Mononuclear cell (primary cell): ENCODE measurements at regions not wholly inside any gene's neighbourhood (a gene's known extent, or its start where the extent isn't known, plus 50 kb on each side); places are given as distances from the start of the nearest gene placed in this dataset.

Source experiments
- H3K27me3 ChIP-seq: 2 replicates; pipeline ENCODE4 v1.6.0; 2011; ENCODE audit warnings: low read length, control low read depth; ENCODE audit not compliant: insufficient read depth
- H3K4me1 ChIP-seq: 2 replicates; pipeline ENCODE4 v1.5.1; 2011; ENCODE audit warnings: mild to moderate bottlenecking, low read length, control low read depth; ENCODE audit not compliant: insufficient read depth
- H3K4me3 ChIP-seq: 2 replicates; pipeline ENCODE4 v1.5.1; 2011; ENCODE audit warnings: mild to moderate bottlenecking, low read length, moderate library complexity
- H3K9me3 ChIP-seq: 2 replicates; pipeline ENCODE4 v1.5.1; 2011; ENCODE audit warnings: low read depth, mild to moderate bottlenecking, control low read depth, low read length

DNA sequence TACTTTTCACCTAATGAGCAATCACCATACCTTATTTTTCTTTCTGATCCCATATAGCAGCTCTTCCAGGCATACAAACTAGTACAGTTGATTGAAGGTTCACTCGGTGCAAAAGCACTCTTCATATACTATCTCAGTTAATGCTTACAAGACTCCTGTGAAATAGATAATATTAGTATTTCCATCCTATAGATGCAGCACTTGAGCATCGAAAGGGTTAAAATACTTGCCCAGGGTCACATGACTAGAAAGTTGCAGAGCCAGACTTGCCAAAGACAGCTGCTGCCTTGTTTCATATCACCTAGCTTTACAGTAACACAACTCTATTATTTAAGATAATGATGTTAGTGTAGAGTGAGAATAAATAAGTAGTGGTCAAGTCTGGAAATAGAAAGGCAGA lies 466.0 kb upstream of the TNP1 start:
- Histone ChIP-seq H3K4me3 (no peak overlapping the region), H3K9me3 (peaks cover 12% of the 10 kb centered on the region), H3K27me3 (peaks cover 47% of the 10 kb centered on the region), H3K4me1 (no peaks in the 10 kb centered on the region)

DNA sequence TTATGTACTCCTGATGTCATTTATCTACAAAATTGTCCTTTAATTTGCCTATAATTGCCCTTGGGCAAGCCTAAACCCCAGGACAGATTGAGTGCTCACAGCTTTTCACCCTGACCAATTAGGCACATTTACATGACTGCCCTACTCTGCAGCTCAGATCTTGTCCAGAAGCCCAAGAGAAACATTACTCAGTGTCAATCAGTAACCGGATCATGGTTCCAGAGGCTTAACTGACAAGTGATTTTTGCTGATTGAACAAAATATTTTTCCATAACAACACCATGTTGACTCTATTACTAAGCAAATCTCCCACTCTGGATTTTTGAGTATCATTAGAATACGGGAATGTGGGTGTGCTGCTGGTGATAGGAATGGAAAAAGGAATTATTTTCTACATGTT lies 465.4 kb upstream of the TNP1 start:
- Histone ChIP-seq H3K27me3 (peaks cover 49% of the 10 kb centered on the region), H3K4me1 (no peaks in the 10 kb centered on the region), H3K4me3 (no peak overlapping the region), H3K9me3 (peaks cover 12% of the 10 kb centered on the region)

DNA sequence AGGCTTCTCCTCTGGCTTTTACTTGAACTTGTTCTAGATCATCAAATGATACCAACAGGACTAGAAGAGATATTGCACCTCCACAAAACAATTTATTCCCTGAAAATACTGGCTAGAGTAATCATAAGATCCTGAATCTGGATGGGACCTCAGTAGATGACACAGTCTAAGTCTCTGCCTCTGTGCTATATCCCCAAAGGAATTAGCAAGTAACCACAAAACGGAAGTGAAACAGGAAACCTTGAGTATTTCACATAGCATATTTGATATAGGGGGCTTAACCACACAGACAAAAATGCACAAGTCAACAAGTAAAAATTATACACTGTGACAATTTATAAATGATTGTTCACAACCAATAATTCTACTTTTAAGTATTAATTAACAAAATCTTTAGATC lies 456.9 kb upstream of the TNP1 start:
- peaks cover 64% of the 10 kb centered on the region for H3K27me3 ChIP-seq
- H3K9me3 ChIP-seq = no peaks in the 10 kb centered on the region
- no peak overlapping the region for H3K4me3 ChIP-seq
- H3K4me1 ChIP-seq = peaks cover 8% of the 10 kb centered on the region

DNA sequence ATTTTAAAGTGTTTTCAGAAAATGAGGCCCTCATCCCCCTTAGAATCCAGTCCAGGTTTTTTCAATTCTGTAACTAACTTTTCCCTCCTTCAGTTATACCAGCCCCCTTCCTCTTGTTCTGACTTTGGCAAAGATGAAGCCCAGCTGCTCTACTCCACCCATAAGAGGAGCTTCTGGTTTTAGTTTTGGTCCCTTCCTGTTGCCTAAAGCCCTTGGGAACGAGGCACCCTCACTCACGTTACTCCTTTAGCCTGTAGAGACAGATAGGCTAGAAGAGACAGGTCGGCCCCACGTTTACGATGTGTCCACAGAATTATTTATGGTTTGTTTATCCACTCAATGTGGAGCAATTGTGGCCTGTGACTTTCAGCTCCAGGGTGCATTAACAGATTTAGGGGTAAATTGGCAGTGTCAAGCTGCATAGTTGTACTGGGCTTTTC lies 454.2 kb upstream of the TNP1 start:
- peaks cover 62% of the 10 kb centered on the region for H3K27me3 ChIP-seq
- H3K4me3 ChIP-seq = no peak overlapping the region
- peaks cover 8% of the 10 kb centered on the region for H3K4me1 ChIP-seq
- no peaks in the 10 kb centered on the region for H3K9me3 ChIP-seq

DNA sequence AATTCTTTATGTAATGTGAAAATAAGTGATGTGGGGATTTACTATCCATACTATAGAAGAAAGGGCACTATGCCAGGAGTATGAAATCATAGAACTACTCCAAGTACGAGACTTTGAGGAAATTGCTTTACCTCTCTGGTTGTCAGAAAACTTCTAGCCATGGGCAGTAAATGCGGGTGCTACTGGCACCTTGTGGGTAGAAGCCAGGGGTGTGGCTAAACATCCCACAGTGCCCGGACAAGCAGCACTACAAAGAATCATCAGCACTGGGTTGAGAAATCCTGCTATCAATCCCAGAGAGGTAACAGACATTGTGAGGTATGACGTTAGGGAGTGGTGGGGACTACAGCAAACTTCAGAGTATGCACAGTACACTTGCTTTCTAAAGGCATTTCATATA lies 453.5 kb upstream of the TNP1 start:
- H3K27me3 ChIP-seq = peaks cover 57% of the 10 kb centered on the region

DNA sequence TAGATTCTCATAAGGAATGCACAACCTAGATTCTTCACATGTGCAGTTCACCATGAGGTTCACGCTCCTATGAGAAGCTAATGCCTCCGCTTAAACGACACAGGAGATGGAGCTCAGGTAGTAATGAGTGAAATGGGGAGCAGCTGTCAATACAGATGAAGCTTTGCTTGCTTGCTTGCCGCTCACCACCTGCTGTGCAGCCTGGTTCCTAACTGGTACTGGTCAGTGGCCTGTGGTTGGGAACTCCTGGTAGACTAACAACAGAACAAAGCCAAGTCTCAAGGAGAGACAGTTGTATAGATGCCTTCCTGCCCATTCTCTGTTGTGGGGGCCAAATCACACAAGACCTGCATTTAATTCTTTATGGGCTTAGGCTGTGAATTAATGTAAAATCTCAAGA lies 449.2 kb upstream of the TNP1 start:
- Histone ChIP-seq H3K4me1 (no peaks in the 10 kb centered on the region), H3K4me3 (no peak overlapping the region), H3K27me3 (peaks cover 51% of the 10 kb centered on the region), H3K9me3 (no peaks in the 10 kb centered on the region)

More for the DNA sequence above, 453.5 kb upstream of the TNP1 start:
- Histone ChIP-seq H3K4me3 (no peak overlapping the region), H3K9me3 (no peaks in the 10 kb centered on the region), H3K4me1 (peaks cover 8% of the 10 kb centered on the region)

DNA sequence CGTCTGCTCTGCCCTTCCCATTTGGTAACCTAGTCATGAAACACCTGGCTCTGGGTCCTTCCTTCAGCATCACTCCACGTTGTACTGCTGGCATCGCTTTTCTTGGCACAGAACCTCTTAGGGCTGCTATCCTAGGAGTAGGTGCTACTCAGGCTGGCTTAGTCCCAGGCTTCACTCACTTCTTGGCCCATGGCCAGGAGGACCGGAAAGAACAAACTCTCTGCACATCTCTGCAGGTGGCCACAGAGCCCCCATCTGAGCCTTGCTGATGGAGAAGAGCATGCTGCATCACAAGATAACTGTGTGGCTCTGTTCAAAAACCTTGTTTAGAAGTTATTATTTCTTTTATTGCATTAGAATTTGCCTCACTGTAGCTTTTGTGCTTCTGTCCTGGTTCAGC lies 447.2 kb upstream of the TNP1 start:
- Histone ChIP-seq H3K9me3 (no peaks in the 10 kb centered on the region), H3K27me3 (peaks cover 38% of the 10 kb centered on the region), H3K4me3 (no peak overlapping the region), H3K4me1 (no peaks in the 10 kb centered on the region)

DNA sequence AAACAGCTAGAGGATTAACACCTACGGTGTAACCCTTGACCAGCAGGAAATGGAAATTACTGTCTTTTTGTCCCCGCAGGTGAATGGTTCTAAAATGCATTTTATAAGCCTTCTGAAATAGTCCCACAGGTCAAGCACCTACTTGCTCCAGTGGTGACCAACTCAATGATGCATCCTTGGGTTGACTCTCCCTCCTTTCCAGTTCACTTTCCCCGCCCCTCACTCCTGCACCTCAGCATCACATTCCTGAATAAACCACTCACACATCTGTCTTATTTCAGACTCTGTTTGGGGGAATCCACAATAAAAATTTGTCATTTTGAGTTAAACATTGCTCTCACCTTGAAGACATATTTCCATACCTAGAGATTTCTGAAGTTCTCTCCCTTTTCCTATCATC lies 446.0 kb upstream of the TNP1 start:
- no peak overlapping the region for H3K4me3 ChIP-seq
- H3K27me3 ChIP-seq = peaks cover 38% of the 10 kb centered on the region
- H3K9me3 ChIP-seq = no peaks in the 10 kb centered on the region
- H3K4me1 ChIP-seq = no peaks in the 10 kb centered on the region

DNA sequence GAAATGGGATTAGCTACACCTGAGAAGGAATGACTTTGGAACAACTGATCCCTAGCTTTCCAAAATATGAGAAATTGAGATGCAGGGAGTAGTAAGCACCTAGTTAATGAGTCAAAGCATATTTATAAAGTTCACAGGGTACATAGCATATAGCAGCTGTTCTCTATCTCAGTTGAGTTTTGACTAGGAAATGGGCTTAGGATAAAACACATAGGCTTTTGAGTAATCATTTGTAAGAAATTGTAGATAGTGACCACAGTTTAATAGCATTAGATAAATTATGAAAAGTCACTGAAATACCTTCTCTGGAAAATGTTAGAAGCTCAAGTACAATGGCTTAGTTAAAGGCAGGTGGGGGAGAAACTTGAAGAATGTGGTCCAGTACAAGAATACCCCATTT lies 444.7 kb upstream of the TNP1 start:
- Histone ChIP-seq H3K4me3 (no peak overlapping the region), H3K4me1 (no peaks in the 10 kb centered on the region), H3K9me3 (no peaks in the 10 kb centered on the region), H3K27me3 (peaks cover 31% of the 10 kb centered on the region)

DNA sequence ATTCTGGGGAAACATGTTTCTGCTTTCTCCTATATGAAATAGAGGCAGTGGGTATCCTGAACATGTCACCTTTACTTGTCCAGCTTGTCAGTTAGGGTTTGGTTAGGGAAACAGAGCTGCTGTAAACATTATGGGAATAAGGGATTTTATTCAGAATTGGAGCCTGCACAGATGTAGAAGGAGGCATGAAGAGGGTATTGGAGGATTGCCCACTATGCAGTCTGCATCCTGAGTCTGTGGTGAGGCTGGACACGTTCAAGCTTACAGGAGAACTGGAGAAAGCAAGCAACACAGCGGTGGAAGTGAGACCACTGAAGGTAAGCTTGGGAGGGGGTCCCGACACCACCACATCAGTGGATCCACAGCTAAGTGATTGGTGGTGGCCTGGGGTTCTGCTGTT lies 443.0 kb upstream of the TNP1 start:
- Histone ChIP-seq H3K9me3 (no peaks in the 10 kb centered on the region), H3K4me1 (no peaks in the 10 kb centered on the region), H3K4me3 (no peak overlapping the region), H3K27me3 (peaks cover 29% of the 10 kb centered on the region)

DNA sequence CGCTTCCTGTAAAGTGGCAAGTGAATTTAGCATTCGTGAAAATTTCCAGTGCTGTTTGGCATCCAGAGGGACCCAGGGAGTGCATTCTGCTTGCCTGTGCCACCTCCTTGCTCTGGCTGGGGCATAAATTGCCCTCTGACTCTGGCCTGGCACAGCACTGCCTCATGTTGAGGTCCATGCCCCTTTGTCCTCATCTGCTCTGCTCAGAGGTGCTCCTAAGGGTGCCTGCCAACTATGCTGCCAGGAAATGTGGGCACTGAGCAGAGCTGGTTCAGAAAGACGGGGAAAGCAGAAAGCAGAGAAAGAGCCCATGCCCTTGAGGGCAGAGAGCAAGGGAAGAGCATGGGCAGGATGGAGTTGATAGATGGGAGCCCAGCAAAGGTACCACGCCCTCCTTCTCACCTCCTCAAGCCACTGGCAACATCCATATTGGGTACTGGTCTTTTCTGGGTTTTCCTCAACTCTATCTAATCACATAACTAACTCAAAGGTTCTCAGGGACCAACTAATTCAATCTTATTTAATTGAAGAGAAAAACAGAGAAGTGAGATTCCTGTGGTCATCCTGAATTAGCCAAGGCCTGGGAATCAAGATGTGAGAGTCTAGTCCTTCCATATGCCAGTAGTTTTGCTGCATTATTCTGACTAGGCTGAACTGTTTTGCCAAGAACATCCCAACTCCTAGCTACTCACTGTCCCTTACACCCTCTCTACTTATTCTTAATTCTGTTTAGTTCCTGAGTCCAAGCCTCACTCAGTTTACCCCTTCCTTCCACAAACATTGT lies 441.5 kb upstream of the TNP1 start:
- Histone ChIP-seq H3K9me3 (no peaks in the 10 kb centered on the region), H3K4me3 (no peak overlapping the region), H3K27me3 (peaks cover 24% of the 10 kb centered on the region), H3K4me1 (no peaks in the 10 kb centered on the region)

DNA sequence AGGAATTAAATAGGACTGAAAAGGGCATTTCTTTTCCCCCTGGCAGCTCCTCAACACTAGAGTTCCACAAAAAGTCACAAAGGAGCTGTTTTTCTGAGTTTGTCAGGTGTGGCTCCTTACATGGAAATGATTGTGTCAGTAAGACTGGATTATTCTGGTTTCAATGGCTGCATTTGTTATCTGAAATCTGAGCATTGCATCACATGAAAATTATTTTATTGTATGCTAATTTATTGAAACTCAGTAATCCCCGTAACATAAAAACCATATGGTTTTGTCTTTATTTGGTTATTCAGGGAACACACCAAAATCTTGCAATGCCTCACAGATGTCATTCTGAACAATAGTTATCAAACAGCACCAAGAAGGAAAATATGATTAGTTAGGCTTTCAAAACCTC lies 439.7 kb upstream of the TNP1 start:
- Histone ChIP-seq H3K27me3 (peaks cover 14% of the 10 kb centered on the region), H3K4me1 (no peaks in the 10 kb centered on the region), H3K9me3 (no peaks in the 10 kb centered on the region), H3K4me3 (no peak overlapping the region)

DNA sequence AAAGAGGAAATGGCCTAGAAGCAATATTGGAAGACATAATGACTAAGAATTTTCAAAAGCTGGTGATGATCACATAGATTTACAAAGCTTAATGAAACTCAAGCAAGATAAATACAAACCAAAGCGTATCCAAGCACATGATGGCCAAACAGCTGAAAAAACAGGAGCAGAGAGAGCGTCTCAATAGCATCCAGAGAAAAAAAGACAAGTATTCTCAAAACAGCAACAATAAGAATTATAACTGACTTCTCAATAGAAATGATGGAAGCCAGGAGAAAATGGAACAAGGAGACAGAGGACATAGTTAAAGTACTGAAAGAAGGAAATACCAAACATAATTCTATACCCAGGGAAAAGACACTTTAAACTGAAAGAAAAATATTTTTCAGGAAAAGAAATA lies 437.2 kb upstream of the TNP1 start:
- no peaks in the 10 kb centered on the region for H3K9me3 ChIP-seq
- no peaks in the 10 kb centered on the region for H3K4me1 ChIP-seq
- H3K4me3 ChIP-seq = no peak overlapping the region
- peaks cover 6% of the 10 kb centered on the region for H3K27me3 ChIP-seq

DNA sequence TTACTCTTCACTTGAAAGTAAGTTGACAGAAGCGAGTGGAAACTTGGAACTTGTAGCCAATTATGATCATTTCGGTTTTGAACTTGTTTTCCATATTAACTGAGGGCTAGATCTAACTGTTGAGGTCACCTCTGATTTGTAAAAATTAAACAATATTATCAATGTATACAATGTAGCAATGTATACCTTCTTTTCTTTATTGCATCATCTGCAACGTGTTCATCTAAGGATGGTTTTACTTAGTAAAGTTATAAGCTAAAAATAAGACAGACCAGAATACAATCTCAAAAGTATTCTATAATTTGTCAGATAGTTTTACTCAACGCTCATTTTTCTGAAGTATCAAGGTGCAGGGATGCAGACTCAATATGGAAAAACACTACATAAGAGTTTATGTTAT lies 435.0 kb upstream of the TNP1 start:
- H3K27me3 ChIP-seq = peaks cover 5% of the 10 kb centered on the region
- no peaks in the 10 kb centered on the region for H3K4me1 ChIP-seq
- H3K4me3 ChIP-seq = no peak overlapping the region
- H3K9me3 ChIP-seq = no peaks in the 10 kb centered on the region

DNA sequence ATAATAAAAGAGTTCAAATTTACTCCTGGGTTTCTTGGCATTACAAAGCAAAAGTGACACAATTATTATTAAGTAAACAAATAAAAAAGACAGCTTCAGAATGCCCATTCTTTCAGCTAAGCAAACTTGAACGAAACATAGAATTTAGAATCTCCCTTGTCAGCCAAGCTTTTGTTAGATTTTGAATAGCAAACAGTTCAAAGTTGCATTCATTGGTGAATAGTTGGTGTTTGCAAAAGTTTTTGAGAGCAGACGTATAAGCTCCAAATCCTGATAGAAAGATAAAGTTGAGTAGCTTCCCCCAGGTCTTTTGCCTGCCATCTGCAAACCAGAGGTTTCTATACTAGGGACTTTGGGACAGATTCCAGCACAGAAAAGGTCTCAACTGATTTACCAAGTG lies 434.3 kb upstream of the TNP1 start:
- H3K27me3 ChIP-seq = no peaks in the 10 kb centered on the region
- no peak overlapping the region for H3K4me3 ChIP-seq
- no peaks in the 10 kb centered on the region for H3K9me3 ChIP-seq
- H3K4me1 ChIP-seq = no peaks in the 10 kb centered on the region

DNA sequence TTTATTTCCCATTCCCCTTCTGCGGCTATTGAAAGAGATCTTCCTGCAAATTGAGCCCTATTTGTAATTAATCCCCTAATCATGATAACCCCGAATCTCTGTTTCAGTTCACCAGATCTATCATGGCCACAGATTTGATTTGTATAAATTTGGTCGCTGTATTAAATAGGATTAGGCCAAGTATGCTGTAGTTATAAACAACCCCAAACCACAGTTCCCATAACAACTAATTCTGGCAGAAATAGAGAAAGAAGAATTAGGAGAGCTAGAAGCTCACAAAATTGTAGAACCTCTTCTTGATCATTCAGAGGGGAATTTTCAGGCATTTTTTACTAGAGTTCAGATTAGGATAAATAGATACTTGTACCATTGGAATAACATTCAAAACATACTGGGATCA lies 433.7 kb upstream of the TNP1 start:
- no peak overlapping the region for H3K4me3 ChIP-seq
- H3K9me3 ChIP-seq = no peaks in the 10 kb centered on the region
- no peaks in the 10 kb centered on the region for H3K27me3 ChIP-seq
- no peaks in the 10 kb centered on the region for H3K4me1 ChIP-seq
